Activated B cell treated with CpG ODN at 0.5 μM for 24 hours (primary cell): ENCODE measurements at regions not wholly inside any gene's neighbourhood (a gene's known extent, or its start where the extent isn't known, plus 50 kb on each side); places are given as distances from the start of the nearest gene placed in this dataset.
"Not testable (repeated sequence)": the region's sequence is repeated elsewhere in the genome, so short reads cannot be mapped to it uniquely, and the experiment has no call there.

Source experiments
- ATAC-seq: fragments of 200-7000 bp; cut with Tn5 transposase; one replicate; pipeline ENCODE4 v1.10.0; 2021; ENCODE audit warnings: low read depth, mild to moderate bottlenecking, moderate library complexity
- CTCF ChIA-PET: fragments of 350-600 bp; sonication (Branson Sonifier 250); formaldehyde crosslinking; loops from one replicate; lab custom pipeline; 2021; ENCODE audit warnings: antibody characterized with exemption; lab: Charles Lee
- POLR2A ChIA-PET: fragments of 350-600 bp; sonication (Branson Sonifier 250); formaldehyde crosslinking; loops from one replicate; lab custom pipeline; 2021; ENCODE audit warnings: antibody characterized with exemption; lab: Charles Lee
- DNase-seq: peaks from one replicate; pipeline ENCODE4 v3.0.0; 2022
- H3K27ac Mint-ChIP-seq: one replicate; pipeline ENCODE4 v1.8.0; 2020; ENCODE audit warnings: mixed read lengths
- H3K27me3 Mint-ChIP-seq: one replicate; pipeline ENCODE4 v1.8.0; 2021; ENCODE audit warnings: mixed read lengths
- H3K36me3 Mint-ChIP-seq: one replicate; pipeline ENCODE4 v1.8.0; 2021; ENCODE audit warnings: low read depth, mixed read lengths
- H3K4me1 Mint-ChIP-seq: one replicate; pipeline ENCODE4 v1.8.0; 2021; ENCODE audit warnings: mixed read lengths
- H3K4me3 Mint-ChIP-seq: one replicate; pipeline ENCODE4 v1.8.0; 2020; ENCODE audit warnings: mild to moderate bottlenecking, mixed read lengths
- H3K9me3 Mint-ChIP-seq: one replicate; pipeline ENCODE4 v1.8.0; 2020; ENCODE audit warnings: mixed read lengths
- intact Hi-C: fragments of 100-400 bp; cut with micrococcal nuclease; formaldehyde crosslinking; loops from one replicate; pipeline ENCODE4 v1.15.1; 2024
- TF ChIP-seq, protein P1 (sequence below): fragments of 200-600 bp; IDR thresholded peaks from one replicate; pipeline ENCODE4 v1.8.0; 2022; ENCODE audit warnings: antibody characterized with exemption, mild to moderate bottlenecking

DNA sequence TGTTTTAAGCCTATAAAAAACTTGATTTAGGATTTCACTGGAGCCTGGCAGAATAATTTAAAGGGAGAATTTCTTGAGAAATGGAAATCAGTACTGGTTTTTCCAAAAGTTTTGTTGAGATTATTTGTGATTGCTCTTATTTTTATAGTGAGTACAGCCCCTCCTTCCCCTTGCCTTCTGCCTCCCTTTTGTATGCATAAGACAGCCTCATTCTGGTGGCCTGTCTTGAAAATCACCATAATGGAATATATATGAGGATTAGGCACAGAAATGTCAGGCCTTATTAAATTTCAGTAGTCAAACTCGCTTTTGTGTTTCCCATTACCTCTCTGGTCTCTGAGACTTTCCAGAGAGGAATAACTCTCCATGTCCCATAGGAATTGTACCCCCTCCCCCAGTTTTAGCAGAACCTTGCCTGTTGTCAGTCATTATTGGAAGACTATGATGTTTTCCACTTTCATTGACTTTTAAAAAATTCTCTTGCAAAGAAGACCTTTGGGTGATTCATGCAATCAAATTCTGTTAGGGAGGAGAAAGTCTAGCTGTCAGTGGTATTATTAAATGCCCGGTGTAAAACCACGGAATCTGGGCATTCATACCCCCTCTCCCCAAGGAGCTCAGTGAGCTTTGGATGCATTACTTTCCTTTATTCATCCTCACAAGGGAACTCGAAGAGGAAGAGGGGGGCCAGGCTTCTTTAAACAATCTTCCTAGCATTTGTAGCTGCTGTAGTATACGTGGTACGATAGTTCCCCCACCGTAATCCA is 171.6 kb upstream of the TSC22D2 start:
- intact Hi-C loops = no loop called here
- Mint-ChIP-seq H3K4me1 (no peaks in the 10 kb centered on the region), H3K4me3 (no peak overlapping the region), H3K27me3 (peaks cover 7% of the 10 kb centered on the region), H3K36me3 (no peaks in the 10 kb centered on the region), H3K27ac (no peak overlapping the region), H3K9me3 (no peaks in the 10 kb centered on the region)
- DNase-seq = no peak
- TF ChIP-seq, protein P1, sequence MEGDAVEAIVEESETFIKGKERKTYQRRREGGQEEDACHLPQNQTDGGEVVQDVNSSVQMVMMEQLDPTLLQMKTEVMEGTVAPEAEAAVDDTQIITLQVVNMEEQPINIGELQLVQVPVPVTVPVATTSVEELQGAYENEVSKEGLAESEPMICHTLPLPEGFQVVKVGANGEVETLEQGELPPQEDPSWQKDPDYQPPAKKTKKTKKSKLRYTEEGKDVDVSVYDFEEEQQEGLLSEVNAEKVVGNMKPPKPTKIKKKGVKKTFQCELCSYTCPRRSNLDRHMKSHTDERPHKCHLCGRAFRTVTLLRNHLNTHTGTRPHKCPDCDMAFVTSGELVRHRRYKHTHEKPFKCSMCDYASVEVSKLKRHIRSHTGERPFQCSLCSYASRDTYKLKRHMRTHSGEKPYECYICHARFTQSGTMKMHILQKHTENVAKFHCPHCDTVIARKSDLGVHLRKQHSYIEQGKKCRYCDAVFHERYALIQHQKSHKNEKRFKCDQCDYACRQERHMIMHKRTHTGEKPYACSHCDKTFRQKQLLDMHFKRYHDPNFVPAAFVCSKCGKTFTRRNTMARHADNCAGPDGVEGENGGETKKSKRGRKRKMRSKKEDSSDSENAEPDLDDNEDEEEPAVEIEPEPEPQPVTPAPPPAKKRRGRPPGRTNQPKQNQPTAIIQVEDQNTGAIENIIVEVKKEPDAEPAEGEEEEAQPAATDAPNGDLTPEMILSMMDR = no peak
- ChIA-PET POLR2A (no interaction called here), CTCF (interaction anchor here (0.6 kb wide), 1 partner anchor 465 kb away, joined by 4 read pairs; no protein-coding TSS in a partner anchor)
- no peak for ATAC-seq

DNA sequence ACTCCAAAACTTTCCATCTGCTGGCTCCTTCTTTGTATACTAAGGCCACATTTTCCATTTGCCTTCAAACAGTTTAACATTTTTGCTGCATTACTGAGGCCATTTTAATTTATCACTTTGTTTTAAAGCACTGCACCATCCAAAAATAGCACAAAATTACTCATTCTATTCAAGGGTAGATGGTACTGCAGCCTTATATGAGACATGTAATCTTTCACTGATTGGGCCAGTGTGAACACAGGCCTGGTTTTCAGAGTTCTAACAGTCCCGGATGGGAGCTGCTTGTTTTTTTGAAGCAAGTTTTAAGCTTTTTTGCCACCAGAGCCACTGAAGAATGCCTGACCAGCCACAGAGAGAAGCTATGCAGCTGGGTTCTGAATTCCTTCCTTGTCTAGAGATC is 172.3 kb upstream of the TSC22D2 start:
- TF ChIP-seq, protein P1 = no peak
- ATAC-seq = no peak
- Mint-ChIP-seq H3K27ac (no peak overlapping the region), H3K9me3 (no peaks in the 10 kb centered on the region), H3K27me3 (peaks cover 9% of the 10 kb centered on the region), H3K4me3 (no peak overlapping the region), H3K36me3 (no peaks in the 10 kb centered on the region), H3K4me1 (no peaks in the 10 kb centered on the region)
- ChIA-PET POLR2A (no interaction called here), CTCF (interaction anchor here (0.6 kb wide), 1 partner anchor 464 kb away, joined by 4 read pairs; no protein-coding TSS in a partner anchor)
- intact Hi-C loops = no loop called here
- no peak for DNase-seq

- CTCF ChIA-PET = no interaction called here
- intact Hi-C loops = no loop called here
- DNase-seq = no peak
- POLR2A ChIA-PET = no interaction called here
- TF ChIP-seq, protein P1 = no peak
- no peak for ATAC-seq
- Mint-ChIP-seq H3K27me3 (peaks cover 3% of the 10 kb centered on the region), H3K36me3 (no peaks in the 10 kb centered on the region), H3K9me3 (no peaks in the 10 kb centered on the region), H3K4me3 (no peak overlapping the region), H3K27ac (no peak overlapping the region), H3K4me1 (no peaks in the 10 kb centered on the region)
Observed at GRCh38 chr3:150232992-150233451, 175.1 kb upstream of the TSC22D2 start.

GRCh38 chr3:150230037-150230436 is 178.1 kb upstream of the TSC22D2 start:
- H3K4me3 Mint-ChIP-seq = no peak overlapping the region
- CTCF ChIA-PET = interaction anchor here (2.6 kb wide), 1 partner anchor 10 kb away, joined by 10 read pairs; no protein-coding TSS in a partner anchor

DNA sequence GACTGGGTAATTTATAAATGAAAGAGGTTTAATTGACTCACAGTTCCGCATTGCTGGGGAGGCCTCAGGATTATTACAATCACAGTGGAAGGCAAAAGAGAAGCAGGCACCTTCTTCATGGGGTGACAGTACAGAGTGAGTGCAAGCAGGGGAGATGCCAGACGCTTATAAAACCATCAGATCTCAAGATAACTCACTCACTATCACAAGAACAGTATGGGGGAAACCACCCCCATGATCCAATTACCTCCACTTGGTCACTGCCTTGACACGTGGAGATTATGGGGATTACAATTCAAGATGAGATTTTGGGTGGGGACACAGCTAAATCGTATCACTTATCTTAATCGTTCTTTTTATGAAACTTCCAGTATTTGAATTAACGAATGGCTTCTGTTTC is 179.5 kb upstream of the TSC22D2 start:
- DNase-seq, H3K9me3 Mint-ChIP-seq, H3K4me1 Mint-ChIP-seq, POLR2A ChIA-PET, intact Hi-C loops, H3K36me3 Mint-ChIP-seq, CTCF ChIA-PET, H3K4me3 Mint-ChIP-seq, H3K27ac Mint-ChIP-seq, ATAC-seq: not testable (repeated sequence)
- H3K27me3 Mint-ChIP-seq = peaks cover 25% of the 10 kb centered on the region

More at GRCh38 chr3:150230037-150230436, 178.1 kb upstream of the TSC22D2 start:
- ATAC-seq (no peak), DNase-seq (no peak)
- POLR2A ChIA-PET = interaction anchor here (0.6 kb wide), 1 partner anchor 241 kb away, joined by 5 read pairs; no protein-coding TSS in a partner anchor
- TF ChIP-seq, protein P1 = no peak
- Mint-ChIP-seq H3K36me3 (no peaks in the 10 kb centered on the region), H3K4me1 (no peaks in the 10 kb centered on the region), H3K27me3 (peaks cover 14% of the 10 kb centered on the region), H3K27ac (no peak overlapping the region), H3K9me3 (no peaks in the 10 kb centered on the region)
- intact Hi-C loops = no loop called here
